ENCODE measurements at regions not wholly inside any gene's neighbourhood (a gene's known extent, or its start where the extent isn't known, plus 50 kb on each side); places are given as distances from the start of the nearest gene placed in this dataset.

- TF ChIP-seq CTCF (IDR thresholded peaks at IDR 0.05) (no peak), POLR2A (IDR thresholded peaks at IDR 0.05) (no peak)
Observed at GRCh38 chr2:145021962-145022665, 502.2 kb upstream of the ZEB2 start.

All from Peyer's patch (tissue), 4 donors.